K562 (cell line): ENCODE measurements at regions not wholly inside any gene's neighbourhood (a gene's known extent, or its start where the extent isn't known, plus 50 kb on each side); places are given as distances from the start of the nearest gene placed in this dataset.

Source experiments
- DEAF1 ChIP-seq: fragments of 450-650 bp; formaldehyde crosslinking; IDR thresholded peaks from 2 replicates; pipeline ENCODE4 v1.4.0; 2020; ENCODE audit warnings: mild to moderate bottlenecking, moderate library complexity
- MEF2A ChIP-seq: IDR thresholded peaks from 2 replicates; pipeline ENCODE4 v1.6.1; 2011; ENCODE audit warnings: low read depth, mild to moderate bottlenecking, low read length, moderate library complexity; ENCODE audit not compliant: control insufficient read depth
- NR0B1 ChIP-seq: fragments of 450-650 bp; IDR thresholded peaks from one replicate; pipeline ENCODE4 v1.6.1; 2018; ENCODE audit warnings: mild to moderate bottlenecking, moderate library complexity; ENCODE audit not compliant: partially characterized antibody
- ZBTB17 ChIP-seq: fragments of 450-650 bp; formaldehyde crosslinking; IDR thresholded peaks from 2 replicates; pipeline ENCODE4 v1.4.0; 2020; ENCODE audit warnings: mild to moderate bottlenecking
- ZBTB7A ChIP-seq: IDR thresholded peaks from 2 replicates; pipeline ENCODE4 v1.6.1; 2011; ENCODE audit warnings: low read depth, mild to moderate bottlenecking, low read length, moderate library complexity, borderline replicate concordance; ENCODE audit not compliant: control insufficient read depth
- ZNF174 ChIP-seq: fragments of 250-450 bp; sonication (Bioruptor Pico); IDR thresholded peaks from 2 replicates; pipeline ENCODE4 v1.4.0; 2020; ENCODE audit warnings: mild to moderate bottlenecking
- ZNF23 ChIP-seq: fragments of 250-450 bp; sonication (Bioruptor Pico); IDR thresholded peaks from 2 replicates; pipeline ENCODE4 v1.4.0; 2020; ENCODE audit warnings: mild to moderate bottlenecking
- TF ChIP-seq, protein P1 (sequence below): fragments of 200-800 bp; sonication (Bioruptor generic); IDR thresholded peaks from 2 replicates; pipeline ENCODE4 v1.6.1; 2016; ENCODE audit warnings: missing genetic modification characterization, missing compliant biosample characterization
- TF ChIP-seq, protein P2 (sequence below): fragments of 250-450 bp; sonication (Bioruptor Pico); IDR thresholded peaks from 2 replicates; pipeline ENCODE4 v1.5.0; 2020; ENCODE audit warnings: mild to moderate bottlenecking
- TF ChIP-seq, protein P3 (sequence below): fragments of 450-650 bp; IDR thresholded peaks from 2 replicates; pipeline ENCODE4 v1.6.1; 2018; ENCODE audit not compliant: partially characterized antibody
- TF ChIP-seq, protein P4 (sequence below): fragments of 250-450 bp; sonication (Bioruptor Pico); IDR thresholded peaks from 2 replicates; pipeline ENCODE4 v1.4.0; 2020; ENCODE audit warnings: mild to moderate bottlenecking

GRCh38 chr7:25862261-25863004, 289.6 kb upstream of the NFE2L3 start (continued):
- TF ChIP-seq ZNF23 (CRISPR knock-in tag) (no peak), NR0B1 (no peak), ZBTB7A (peak; percentile 61; the same call in 1 of the 2 replicates), MEF2A (no peak), DEAF1 (CRISPR knock-in tag) (no peak), ZBTB17 (no peak), ZNF174 (CRISPR knock-in tag) (no peak)
- TF ChIP-seq, protein P1, sequence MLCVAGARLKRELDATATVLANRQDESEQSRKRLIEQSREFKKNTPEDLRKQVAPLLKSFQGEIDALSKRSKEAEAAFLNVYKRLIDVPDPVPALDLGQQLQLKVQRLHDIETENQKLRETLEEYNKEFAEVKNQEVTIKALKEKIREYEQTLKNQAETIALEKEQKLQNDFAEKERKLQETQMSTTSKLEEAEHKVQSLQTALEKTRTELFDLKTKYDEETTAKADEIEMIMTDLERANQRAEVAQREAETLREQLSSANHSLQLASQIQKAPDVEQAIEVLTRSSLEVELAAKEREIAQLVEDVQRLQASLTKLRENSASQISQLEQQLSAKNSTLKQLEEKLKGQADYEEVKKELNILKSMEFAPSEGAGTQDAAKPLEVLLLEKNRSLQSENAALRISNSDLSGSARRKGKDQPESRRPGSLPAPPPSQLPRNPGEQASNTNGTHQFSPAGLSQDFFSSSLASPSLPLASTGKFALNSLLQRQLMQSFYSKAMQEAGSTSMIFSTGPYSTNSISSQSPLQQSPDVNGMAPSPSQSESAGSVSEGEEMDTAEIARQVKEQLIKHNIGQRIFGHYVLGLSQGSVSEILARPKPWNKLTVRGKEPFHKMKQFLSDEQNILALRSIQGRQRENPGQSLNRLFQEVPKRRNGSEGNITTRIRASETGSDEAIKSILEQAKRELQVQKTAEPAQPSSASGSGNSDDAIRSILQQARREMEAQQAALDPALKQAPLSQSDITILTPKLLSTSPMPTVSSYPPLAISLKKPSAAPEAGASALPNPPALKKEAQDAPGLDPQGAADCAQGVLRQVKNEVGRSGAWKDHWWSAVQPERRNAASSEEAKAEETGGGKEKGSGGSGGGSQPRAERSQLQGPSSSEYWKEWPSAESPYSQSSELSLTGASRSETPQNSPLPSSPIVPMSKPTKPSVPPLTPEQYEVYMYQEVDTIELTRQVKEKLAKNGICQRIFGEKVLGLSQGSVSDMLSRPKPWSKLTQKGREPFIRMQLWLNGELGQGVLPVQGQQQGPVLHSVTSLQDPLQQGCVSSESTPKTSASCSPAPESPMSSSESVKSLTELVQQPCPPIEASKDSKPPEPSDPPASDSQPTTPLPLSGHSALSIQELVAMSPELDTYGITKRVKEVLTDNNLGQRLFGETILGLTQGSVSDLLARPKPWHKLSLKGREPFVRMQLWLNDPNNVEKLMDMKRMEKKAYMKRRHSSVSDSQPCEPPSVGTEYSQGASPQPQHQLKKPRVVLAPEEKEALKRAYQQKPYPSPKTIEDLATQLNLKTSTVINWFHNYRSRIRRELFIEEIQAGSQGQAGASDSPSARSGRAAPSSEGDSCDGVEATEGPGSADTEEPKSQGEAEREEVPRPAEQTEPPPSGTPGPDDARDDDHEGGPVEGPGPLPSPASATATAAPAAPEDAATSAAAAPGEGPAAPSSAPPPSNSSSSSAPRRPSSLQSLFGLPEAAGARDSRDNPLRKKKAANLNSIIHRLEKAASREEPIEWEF (CRISPR knock-in tag) = no peak
- TF ChIP-seq, protein P2, sequence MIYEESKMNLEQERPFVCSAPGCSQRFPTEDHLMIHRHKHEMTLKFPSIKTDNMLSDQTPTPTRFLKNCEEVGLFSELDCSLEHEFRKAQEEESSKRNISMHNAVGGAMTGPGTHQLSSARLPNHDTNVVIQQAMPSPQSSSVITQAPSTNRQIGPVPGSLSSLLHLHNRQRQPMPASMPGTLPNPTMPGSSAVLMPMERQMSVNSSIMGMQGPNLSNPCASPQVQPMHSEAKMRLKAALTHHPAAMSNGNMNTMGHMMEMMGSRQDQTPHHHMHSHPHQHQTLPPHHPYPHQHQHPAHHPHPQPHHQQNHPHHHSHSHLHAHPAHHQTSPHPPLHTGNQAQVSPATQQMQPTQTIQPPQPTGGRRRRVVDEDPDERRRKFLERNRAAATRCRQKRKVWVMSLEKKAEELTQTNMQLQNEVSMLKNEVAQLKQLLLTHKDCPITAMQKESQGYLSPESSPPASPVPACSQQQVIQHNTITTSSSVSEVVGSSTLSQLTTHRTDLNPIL (CRISPR knock-in tag) = no peak
- TF ChIP-seq, protein P3, sequence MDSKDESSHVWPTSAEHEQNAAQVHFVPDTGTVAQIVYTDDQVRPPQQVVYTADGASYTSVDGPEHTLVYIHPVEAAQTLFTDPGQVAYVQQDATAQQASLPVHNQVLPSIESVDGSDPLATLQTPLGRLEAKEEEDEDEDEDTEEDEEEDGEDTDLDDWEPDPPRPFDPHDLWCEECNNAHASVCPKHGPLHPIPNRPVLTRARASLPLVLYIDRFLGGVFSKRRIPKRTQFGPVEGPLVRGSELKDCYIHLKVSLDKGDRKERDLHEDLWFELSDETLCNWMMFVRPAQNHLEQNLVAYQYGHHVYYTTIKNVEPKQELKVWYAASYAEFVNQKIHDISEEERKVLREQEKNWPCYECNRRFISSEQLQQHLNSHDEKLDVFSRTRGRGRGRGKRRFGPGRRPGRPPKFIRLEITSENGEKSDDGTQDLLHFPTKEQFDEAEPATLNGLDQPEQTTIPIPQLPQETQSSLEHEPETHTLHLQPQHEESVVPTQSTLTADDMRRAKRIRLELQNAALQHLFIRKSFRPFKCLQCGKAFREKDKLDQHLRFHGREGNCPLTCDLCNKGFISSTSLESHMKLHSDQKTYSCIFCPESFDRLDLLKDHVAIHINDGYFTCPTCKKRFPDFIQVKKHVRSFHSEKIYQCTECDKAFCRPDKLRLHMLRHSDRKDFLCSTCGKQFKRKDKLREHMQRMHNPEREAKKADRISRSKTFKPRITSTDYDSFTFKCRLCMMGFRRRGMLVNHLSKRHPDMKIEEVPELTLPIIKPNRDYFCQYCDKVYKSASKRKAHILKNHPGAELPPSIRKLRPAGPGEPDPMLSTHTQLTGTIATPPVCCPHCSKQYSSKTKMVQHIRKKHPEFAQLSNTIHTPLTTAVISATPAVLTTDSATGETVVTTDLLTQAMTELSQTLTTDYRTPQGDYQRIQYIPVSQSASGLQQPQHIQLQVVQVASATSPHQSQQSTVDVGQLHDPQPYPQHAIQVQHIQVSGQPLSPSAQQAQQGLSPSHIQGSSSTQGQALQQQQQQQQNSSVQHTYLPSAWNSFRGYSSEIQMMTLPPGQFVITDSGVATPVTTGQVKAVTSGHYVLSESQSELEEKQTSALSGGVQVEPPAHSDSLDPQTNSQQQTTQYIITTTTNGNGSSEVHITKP = peak; percentile 16
- TF ChIP-seq, protein P4, sequence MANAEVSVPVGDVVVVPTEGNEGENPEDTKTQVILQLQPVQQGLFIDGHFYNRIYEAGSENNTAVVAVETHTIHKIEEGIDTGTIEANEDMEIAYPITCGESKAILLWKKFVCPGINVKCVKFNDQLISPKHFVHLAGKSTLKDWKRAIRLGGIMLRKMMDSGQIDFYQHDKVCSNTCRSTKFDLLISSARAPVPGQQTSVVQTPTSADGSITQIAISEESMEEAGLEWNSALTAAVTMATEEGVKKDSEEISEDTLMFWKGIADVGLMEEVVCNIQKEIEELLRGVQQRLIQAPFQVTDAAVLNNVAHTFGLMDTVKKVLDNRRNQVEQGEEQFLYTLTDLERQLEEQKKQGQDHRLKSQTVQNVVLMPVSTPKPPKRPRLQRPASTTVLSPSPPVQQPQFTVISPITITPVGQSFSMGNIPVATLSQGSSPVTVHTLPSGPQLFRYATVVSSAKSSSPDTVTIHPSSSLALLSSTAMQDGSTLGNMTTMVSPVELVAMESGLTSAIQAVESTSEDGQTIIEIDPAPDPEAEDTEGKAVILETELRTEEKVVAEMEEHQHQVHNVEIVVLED (CRISPR knock-in tag) = no peak
